Peyer's patch (tissue), 4 donors: ENCODE measurements at regions not wholly inside any gene's neighbourhood (a gene's known extent, or its start where the extent isn't known, plus 50 kb on each side); places are given as distances from the start of the nearest gene placed in this dataset.

Source experiments
- POLR2A ChIP-seq, 2 donors: fragments of 450-650 bp; IDR thresholded peaks; one replicate each; pipeline ENCODE4 v1.5.1; 2017; ENCODE audit warnings: antibody characterized with exemption in 2 of 2, mild to moderate bottlenecking in 2 of 2, moderate library complexity in 2 of 2
- TF ChIP-seq, protein P1 (sequence below), 6 experiments: fragments of 450-650 bp in 4 of 6; fragments of 200-600 bp in 2 of 6; sonication (generic) in 1 of 6; IDR thresholded peaks; one replicate each; pipeline ENCODE4 v1.5.1; 2017 to 2019; ENCODE audit warnings: antibody characterized with exemption in 6 of 6, mild to moderate bottlenecking in 3 of 6, moderate library complexity in 1 of 6

DNA sequence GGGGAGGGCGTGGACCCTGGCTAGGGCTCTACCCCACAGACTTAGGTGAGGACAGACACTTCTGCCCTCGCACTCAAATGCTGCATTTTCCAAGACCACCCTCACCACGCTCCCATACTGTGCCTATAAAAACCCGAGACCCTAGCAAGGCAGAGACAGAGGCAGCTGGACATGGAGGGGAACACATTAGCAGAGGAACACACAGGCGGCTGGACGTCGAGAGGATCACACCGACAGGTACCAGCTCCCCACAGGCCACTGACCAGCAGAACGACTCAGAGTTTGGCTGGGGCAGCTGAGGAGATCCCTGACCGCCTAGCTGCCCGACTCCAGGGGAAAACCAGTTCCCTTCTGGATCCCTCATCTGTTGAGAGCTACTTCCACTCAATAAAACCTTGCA lies 338.2 kb upstream of the SMIM30 start:
- TF ChIP-seq POLR2A (IDR thresholded peaks at IDR 0.05) = no peak
- TF ChIP-seq, protein P1, sequence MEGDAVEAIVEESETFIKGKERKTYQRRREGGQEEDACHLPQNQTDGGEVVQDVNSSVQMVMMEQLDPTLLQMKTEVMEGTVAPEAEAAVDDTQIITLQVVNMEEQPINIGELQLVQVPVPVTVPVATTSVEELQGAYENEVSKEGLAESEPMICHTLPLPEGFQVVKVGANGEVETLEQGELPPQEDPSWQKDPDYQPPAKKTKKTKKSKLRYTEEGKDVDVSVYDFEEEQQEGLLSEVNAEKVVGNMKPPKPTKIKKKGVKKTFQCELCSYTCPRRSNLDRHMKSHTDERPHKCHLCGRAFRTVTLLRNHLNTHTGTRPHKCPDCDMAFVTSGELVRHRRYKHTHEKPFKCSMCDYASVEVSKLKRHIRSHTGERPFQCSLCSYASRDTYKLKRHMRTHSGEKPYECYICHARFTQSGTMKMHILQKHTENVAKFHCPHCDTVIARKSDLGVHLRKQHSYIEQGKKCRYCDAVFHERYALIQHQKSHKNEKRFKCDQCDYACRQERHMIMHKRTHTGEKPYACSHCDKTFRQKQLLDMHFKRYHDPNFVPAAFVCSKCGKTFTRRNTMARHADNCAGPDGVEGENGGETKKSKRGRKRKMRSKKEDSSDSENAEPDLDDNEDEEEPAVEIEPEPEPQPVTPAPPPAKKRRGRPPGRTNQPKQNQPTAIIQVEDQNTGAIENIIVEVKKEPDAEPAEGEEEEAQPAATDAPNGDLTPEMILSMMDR (IDR thresholded peaks at IDR 0.05) = no peak
